HepG2 (cell line): ENCODE measurements at regions not wholly inside any gene's neighbourhood (a gene's known extent, or its start where the extent isn't known, plus 50 kb on each side); places are given as distances from the start of the nearest gene placed in this dataset.

Experiments
- ATAC-seq: fragments of 200-7000 bp; cut with Tn5 transposase; 3 replicates; pipeline ENCODE4 v1.9.1; 2020; ENCODE audit warnings: mild to moderate bottlenecking, moderate library complexity
- BruUV-seq: library from RNA; stranded (reverse); fragments of 400-500 nt; replicated peaks from 2 replicates; lab custom pipeline; 2021; lab: Mats Ljungman, UMichigan
- CTCF ChIA-PET: fragments of 300-600 bp; formaldehyde crosslinking; extraction: SDS; loops from one replicate; lab custom pipeline; 2021; ENCODE audit warnings: low total read pairs, inconsistent platforms, low intra/inter-chr PET ratio; lab: Yijun Ruan, JAX
- POLR2A ChIA-PET: fragments of 350-600 bp; sonication (Branson Sonifier 250); formaldehyde crosslinking; loops from one replicate; lab custom pipeline; 2020; ENCODE audit warnings: antibody characterized with exemption, inconsistent platforms; lab: Yijun Ruan, JAX
- DNase-seq: peaks from one replicate; pipeline ENCODE4 v3.0.0-alpha.2; 2015; ENCODE audit warnings: low spot score
- FAIRE-seq: peaks from 3 replicates; lab custom pipeline; 2011; peaks lifted over from hg19 to GRCh38; lab: Jason Lieb, UNC
- H2AFZ ChIP-seq: one replicate; pipeline ENCODE4 v1.6.1; 2011; ENCODE audit warnings: low read length, inconsistent platforms
- H3K27ac ChIP-seq: fragments of 300-600 bp; 3 replicates; pipeline ENCODE4 v1.8.0; 2011; ENCODE audit warnings: mixed run types, mild to moderate bottlenecking, mixed read lengths, low read length, inconsistent platforms; ENCODE audit not compliant: insufficient read depth; ENCODE audit errors: extremely low read length
- H3K27me3 ChIP-seq, 2 experiments: fragments of 200-600 bp in 1 of 2; 2 replicates in 1 of 2; 3 replicates in 1 of 2; pipeline versions ENCODE4 v1.6.0 to v1.8.0; 2011; ENCODE audit warnings: low read length in 2 of 2, mild to moderate bottlenecking in 2 of 2, moderate library complexity in 2 of 2, inconsistent platforms in 1 of 2; ENCODE audit not compliant: insufficient read depth in 2 of 2, control insufficient read depth in 1 of 2
- H3K36me3 ChIP-seq, 2 experiments: fragments of 200-600 bp in 1 of 2; replicated peaks in 1 of 2; 2 replicates in 1 of 2; 3 replicates in 1 of 2; pipeline versions ENCODE4 v1.5.1 to v1.8.0; 2011; ENCODE audit warnings: low read length in 2 of 2, inconsistent platforms in 1 of 2; ENCODE audit not compliant: insufficient read depth in 2 of 2, control insufficient read depth in 1 of 2
- H3K4me1 ChIP-seq: 2 replicates; pipeline ENCODE4 v1.5.1; 2012; ENCODE audit warnings: low read length, inconsistent platforms; ENCODE audit not compliant: insufficient read depth
- H3K4me2 ChIP-seq: 2 replicates; pipeline ENCODE4 v1.6.0; 2011; ENCODE audit warnings: low read depth, low read length, inconsistent platforms
- H3K4me3 ChIP-seq, 3 experiments: fragments of 200-600 bp in 1 of 3; sonication (generic), shearing (Covaris generic) in 1 of 3; replicated peaks in 1 of 3; 2 replicates each; pipeline ENCODE4 v1.5.1; 2011 to 2016; ENCODE audit warnings: low read length in 3 of 3, inconsistent platforms in 2 of 3, low read depth in 2 of 3, mild to moderate bottlenecking in 2 of 3, control low read depth in 1 of 3, mixed read lengths in 1 of 3; ENCODE audit not compliant: insufficient read depth in 1 of 3
- H3K79me2 ChIP-seq: one replicate; pipeline ENCODE4 v1.6.1; 2011; ENCODE audit warnings: low read length, inconsistent platforms; ENCODE audit not compliant: insufficient read depth
- H3K9ac ChIP-seq: 2 replicates; pipeline ENCODE4 v1.6.0; 2011; ENCODE audit warnings: mild to moderate bottlenecking, low read depth, low read length, inconsistent platforms; ENCODE audit not compliant: insufficient read depth
- H3K9me3 ChIP-seq: 2 replicates; pipeline ENCODE4 v1.5.1; 2012; ENCODE audit warnings: mild to moderate bottlenecking, low read length
- H4K20me1 ChIP-seq: 2 replicates; pipeline ENCODE4 v1.6.0; 2011; ENCODE audit warnings: inconsistent platforms, mild to moderate bottlenecking, low read length, moderate library complexity; ENCODE audit not compliant: insufficient read depth
- EZH2 ChIP-seq: conservative IDR thresholded peaks from 2 replicates; pipeline ENCODE4 v1.6.1; 2012; ENCODE audit warnings: mild to moderate bottlenecking, low read depth, low read length, moderate library complexity
- FOSL1 ChIP-seq: sonication (generic); formaldehyde crosslinking; IDR thresholded peaks from 2 replicates; pipeline ENCODE4 v1.9.0; 2021; ENCODE audit warnings: missing genetic modification reagents, borderline replicate concordance
- IRF2 ChIP-seq: IDR thresholded peaks from 2 replicates; pipeline ENCODE4 v1.6.1; 2018; ENCODE audit warnings: missing genetic modification reagents, missing compliant biosample characterization
- ISL2 ChIP-seq: sonication (generic); formaldehyde crosslinking; IDR thresholded peaks from 2 replicates; pipeline ENCODE4 v1.5.0; 2020; ENCODE audit warnings: missing genetic modification reagents
- KDM5A ChIP-seq: fragments of 200-600 bp; sonication (generic); IDR thresholded peaks from 2 replicates; pipeline ENCODE4 v1.7.0; 2018; ENCODE audit warnings: antibody characterized with exemption, mild to moderate bottlenecking, low read length, borderline replicate concordance
- MIER3 ChIP-seq: IDR thresholded peaks from 2 replicates; pipeline ENCODE4 v1.6.1; 2016; ENCODE audit warnings: missing compliant biosample characterization, borderline replicate concordance
- MIXL1 ChIP-seq: IDR thresholded peaks from 2 replicates; pipeline ENCODE4 v1.6.1; 2016
- PRMT3 ChIP-seq: sonication (generic); formaldehyde crosslinking; IDR thresholded peaks from 2 replicates; pipeline ENCODE4 v1.8.1; 2022; ENCODE audit warnings: low read depth, mild to moderate bottlenecking, moderate library complexity, missing genetic modification reagents, borderline replicate concordance
- SETDB1 ChIP-seq: sonication (generic); formaldehyde crosslinking; IDR thresholded peaks from 2 replicates; pipeline ENCODE4 v1.5.1; 2020; ENCODE audit warnings: missing genetic modification reagents, mild to moderate bottlenecking, borderline replicate concordance
- SNAPC2 ChIP-seq: sonication (generic); formaldehyde crosslinking; IDR thresholded peaks from 2 replicates; pipeline ENCODE4 v1.8.1; 2022; ENCODE audit warnings: mild to moderate bottlenecking, missing genetic modification reagents
- SP5 ChIP-seq: IDR thresholded peaks from 2 replicates; pipeline ENCODE4 v1.6.1; 2016; ENCODE audit warnings: low read depth, borderline replicate concordance
- STAG1 ChIP-seq: sonication (generic); formaldehyde crosslinking; IDR thresholded peaks from 2 replicates; pipeline ENCODE4 v1.4.0; 2020; ENCODE audit warnings: missing genetic modification reagents
- TCF12 ChIP-seq, 2 experiments: fragments of 450-650 bp in 1 of 2; sonication (generic) in 1 of 2; formaldehyde crosslinking in 1 of 2; IDR thresholded peaks; 2 replicates each; pipeline versions ENCODE4 v1.6.1 to v1.8.0; 2017 to 2022; ENCODE audit warnings: antibody characterized with exemption in 1 of 2, mild to moderate bottlenecking in 1 of 2, missing genetic modification reagents in 1 of 2, moderate library complexity in 1 of 2
- THAP11 ChIP-seq: IDR thresholded peaks from 2 replicates; pipeline ENCODE4 v1.6.1; 2016; ENCODE audit warnings: missing biosample characterization, missing genetic modification reagents
- ZEB1 ChIP-seq: IDR thresholded peaks from 2 replicates; pipeline ENCODE4 v1.6.1; 2012; ENCODE audit warnings: mild to moderate bottlenecking, low read depth, inconsistent platforms; ENCODE audit not compliant: insufficient replicate concordance
- ZNF143 ChIP-seq: sonication (generic); formaldehyde crosslinking; IDR thresholded peaks from 2 replicates; pipeline ENCODE4 v1.4.0; 2020; ENCODE audit warnings: missing genetic modification reagents
- ZNF205 ChIP-seq: IDR thresholded peaks from 2 replicates; pipeline ENCODE4 v1.6.1; 2018; ENCODE audit warnings: missing biosample characterization, missing genetic modification reagents
- ZNF652 ChIP-seq: IDR thresholded peaks from 2 replicates; pipeline ENCODE4 v1.6.1; 2016; ENCODE audit warnings: low read depth, borderline replicate concordance
- ZSCAN31 ChIP-seq: sonication (generic); formaldehyde crosslinking; IDR thresholded peaks from 2 replicates; pipeline ENCODE4 v1.5.0; 2020; ENCODE audit warnings: low read depth, mild to moderate bottlenecking, missing genetic modification reagents
- WGBS: methylation state at CpG from one replicate; pipeline ENCODE4 v1.1.6; 2017; ENCODE audit warnings: low lambda C conversion rate; 5-methylcytosine and 5-hydroxymethylcytosine counted together
- in situ Hi-C: cut with HindIII; loops from 2 replicates; pipeline ENCODE4 v1.10.0; 2017; ENCODE audit warnings: low pct_unique_long_range_greater_than_20kb; ENCODE audit not compliant: extremely low pct_ligation_motif_present
- intact Hi-C: fragments of 100-400 bp; cut with micrococcal nuclease; formaldehyde crosslinking; loops from one replicate; pipeline ENCODE4 v1.10.0; 2022; ENCODE audit not compliant: unreplicated experiment
- TF ChIP-seq, protein P1 (sequence below): sonication (generic); formaldehyde crosslinking; IDR thresholded peaks from 2 replicates; pipeline ENCODE4 v1.4.0; 2020; ENCODE audit warnings: missing genetic modification reagents, borderline replicate concordance
- TF ChIP-seq, protein P2 (sequence below): sonication (generic); formaldehyde crosslinking; IDR thresholded peaks from 2 replicates; pipeline ENCODE4 v1.4.0; 2020; ENCODE audit warnings: missing genetic modification reagents

DNA sequence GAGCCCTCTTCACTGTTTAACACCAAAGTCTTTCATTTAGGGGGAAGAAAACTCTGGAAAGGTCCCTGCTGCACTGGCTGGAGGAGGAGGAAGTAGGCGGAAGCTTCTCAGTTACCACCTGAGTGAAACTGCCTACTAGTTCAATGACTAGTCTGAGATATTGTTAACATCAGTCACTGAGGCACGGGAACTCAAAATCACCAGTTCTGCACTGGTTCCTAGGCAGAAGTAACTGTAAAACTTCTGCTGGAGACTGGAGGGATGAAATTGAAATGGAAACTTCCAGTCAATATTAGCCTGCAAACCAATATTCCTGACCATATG, 178.3 kb downstream of the SNCA start (continued):
- TF ChIP-seq, protein P1, sequence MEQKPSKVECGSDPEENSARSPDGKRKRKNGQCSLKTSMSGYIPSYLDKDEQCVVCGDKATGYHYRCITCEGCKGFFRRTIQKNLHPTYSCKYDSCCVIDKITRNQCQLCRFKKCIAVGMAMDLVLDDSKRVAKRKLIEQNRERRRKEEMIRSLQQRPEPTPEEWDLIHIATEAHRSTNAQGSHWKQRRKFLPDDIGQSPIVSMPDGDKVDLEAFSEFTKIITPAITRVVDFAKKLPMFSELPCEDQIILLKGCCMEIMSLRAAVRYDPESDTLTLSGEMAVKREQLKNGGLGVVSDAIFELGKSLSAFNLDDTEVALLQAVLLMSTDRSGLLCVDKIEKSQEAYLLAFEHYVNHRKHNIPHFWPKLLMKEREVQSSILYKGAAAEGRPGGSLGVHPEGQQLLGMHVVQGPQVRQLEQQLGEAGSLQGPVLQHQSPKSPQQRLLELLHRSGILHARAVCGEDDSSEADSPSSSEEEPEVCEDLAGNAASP (CRISPR knock-in tag), result no peak
- TF ChIP-seq ISL2, result no peak
- no peak for TF ChIP-seq TCF12 (IDR thresholded peaks at IDR 0.05)
- no peak for TF ChIP-seq TCF12 (CRISPR knock-in tag; IDR thresholded peaks at IDR 0.05)
- TF ChIP-seq THAP11, result no peak

DNA sequence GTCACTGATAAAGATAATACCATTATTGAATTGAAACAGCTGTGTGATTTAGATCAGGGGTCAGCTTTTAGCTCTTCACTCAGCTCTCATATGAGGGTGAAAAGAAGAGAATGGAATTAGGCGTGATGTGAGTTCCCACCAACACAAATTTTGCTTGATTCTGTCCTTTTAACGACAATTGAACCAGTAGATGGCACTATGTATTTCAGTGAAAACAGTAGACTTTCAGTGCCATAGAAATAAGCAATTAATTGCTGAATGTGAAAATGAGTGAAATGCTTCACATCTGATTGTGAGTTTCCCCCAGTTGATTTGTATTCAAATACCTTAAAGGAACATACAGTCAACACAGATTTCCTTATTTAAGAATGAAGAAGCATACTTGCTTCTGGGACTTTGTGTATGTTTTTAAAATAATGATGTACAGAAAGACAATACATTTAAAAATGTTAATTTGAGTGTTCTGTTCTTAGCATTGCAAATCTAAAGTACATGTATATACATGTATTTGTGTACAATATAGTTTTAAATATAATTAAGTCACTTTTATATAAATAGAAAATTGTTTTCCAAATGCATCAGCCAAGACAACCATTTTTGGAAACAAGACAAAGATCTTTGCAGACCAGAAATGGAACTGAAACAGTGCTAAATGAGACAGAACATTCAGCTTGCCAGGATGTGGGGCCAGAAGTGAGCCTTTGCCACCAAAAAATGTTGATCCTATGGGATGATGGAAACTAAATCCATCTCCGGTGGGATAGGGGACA, 178.8 kb downstream of the SNCA start:
- FAIRE-seq (peak; percentile 76), ATAC-seq (no peak; the same call in 2 of the 3 replicates), DNase-seq (peak; percentile 28)
- ChIA-PET POLR2A (interaction anchor here (0.6 kb wide), 1 partner anchor 29 kb away, joined by 3 read pairs; no protein-coding TSS in a partner anchor), CTCF (interaction anchor here (1.2 to 2.2 kb wide), 3 partner anchors 17 to 244 kb away, joined by 3 to 11 read pairs (median 8); no protein-coding TSS in a partner anchor)
- H2AFZ ChIP-seq, result no peak overlapping the region
- H3K4me2 ChIP-seq, result no peak overlapping the region
- BruUV-seq, result no TSS peak
- intact Hi-C loops (loop anchor here (1.0 to 5.0 kb wide), 2 partner anchors 211 to 244 kb away; no protein-coding TSS in a partner anchor), in situ Hi-C loops (loop anchor here (10.0 kb wide), 2 partner anchors 217 to 247 kb away; no protein-coding TSS in a partner anchor)
- no peak overlapping the region for H3K4me3 ChIP-seq
- 0 out of 2 replicates have a peak, but pooled peaks cover 4% of the 10 kb centered on the region for H3K4me1 ChIP-seq
- H3K79me2 ChIP-seq, result no peaks in the 10 kb centered on the region
- H3K9me3 ChIP-seq, result no peaks in the 10 kb centered on the region
- H3K27me3 ChIP-seq, result peaks cover 0 to 5% of the 10 kb centered on the region in 2 experiments; a peak in 1 of 5 replicates
- no peak overlapping the region for H3K27ac ChIP-seq
- 28% methylated on average over 3 of the region's 3 CpGs for WGBS
- H3K9ac ChIP-seq, result no peak overlapping the region
- H4K20me1 ChIP-seq, result no peaks in the 10 kb centered on the region
- no peaks in the 10 kb centered on the region for H3K36me3 ChIP-seq
- TF ChIP-seq SETDB1 (CRISPR knock-in tag) (no peak), SNAPC2 (no peak), ZNF143 (CRISPR knock-in tag) (no peak), ZNF652 (CRISPR knock-in tag) (no peak), EZH2 (no peak), ZSCAN31 (CRISPR knock-in tag) (no peak), STAG1 (CRISPR knock-in tag) (peak; percentile 70), ZNF205 (CRISPR knock-in tag) (no peak), ZEB1 (no peak), MIER3 (CRISPR knock-in tag) (no peak), IRF2 (CRISPR knock-in tag) (no peak), MIXL1 (CRISPR knock-in tag) (peak; percentile 43; the same call in 1 of the 2 replicates), PRMT3 (no peak), FOSL1 (CRISPR knock-in tag) (no peak), KDM5A (no peak), SP5 (CRISPR knock-in tag) (no peak)
- TF ChIP-seq, protein P2, sequence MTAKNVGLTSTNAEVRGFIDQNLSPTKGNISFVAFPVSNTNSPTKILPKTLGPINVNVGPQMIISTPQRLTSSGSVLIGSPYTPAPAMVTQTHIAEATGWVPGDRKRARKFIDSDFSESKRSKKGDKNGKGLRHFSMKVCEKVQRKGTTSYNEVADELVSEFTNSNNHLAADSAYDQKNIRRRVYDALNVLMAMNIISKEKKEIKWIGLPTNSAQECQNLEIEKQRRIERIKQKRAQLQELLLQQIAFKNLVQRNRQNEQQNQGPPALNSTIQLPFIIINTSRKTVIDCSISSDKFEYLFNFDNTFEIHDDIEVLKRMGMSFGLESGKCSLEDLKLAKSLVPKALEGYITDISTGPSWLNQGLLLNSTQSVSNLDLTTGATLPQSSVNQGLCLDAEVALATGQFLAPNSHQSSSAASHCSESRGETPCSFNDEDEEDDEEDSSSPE (CRISPR knock-in tag), result no peak
